Gastrocnemius medialis (tissue), 4 donors: ENCODE measurements at regions not wholly inside any gene's neighbourhood (a gene's known extent, or its start where the extent isn't known, plus 50 kb on each side); places are given as distances from the start of the nearest gene placed in this dataset.

Experiments
- ATAC-seq, 2 donors: fragments of 150-250 bp; one replicate each; pipeline ENCODE4 v1.9.1; 2016
- DNase-seq, 2 donors: peaks; one replicate each; pipeline ENCODE4 v3.0.0-alpha.2; 2019
- H3K27ac ChIP-seq, 4 donors: fragments of 200-600 bp; sonication (generic); 1 replicate in 1 of 4; 2 replicates in 3 of 4; pipeline ENCODE4 v1.5.1; 2016 to 2018; ENCODE audit warnings: mild to moderate bottlenecking in 2 of 4, moderate library complexity in 1 of 4
- H3K27me3 ChIP-seq, 3 donors: fragments of 200-600 bp; sonication (generic) in 2 of 3; 1 replicate in 1 of 3; 2 replicates in 2 of 3; pipeline versions ENCODE4 v1.5.1 to v1.6.0; 2016 to 2019; ENCODE audit warnings: mild to moderate bottlenecking in 1 of 3, moderate library complexity in 1 of 3
- H3K36me3 ChIP-seq, 2 donors: fragments of 200-600 bp; sonication (generic) in 1 of 2; one replicate each; pipeline ENCODE4 v1.5.1; 2017 to 2018
- H3K4me1 ChIP-seq, 2 donors: fragments of 200-600 bp; sonication (generic) in 1 of 2; one replicate each; pipeline ENCODE4 v1.5.1; 2016 to 2017; ENCODE audit warnings: mild to moderate bottlenecking in 2 of 2
- H3K4me3 ChIP-seq, 4 donors: fragments of 200-600 bp; sonication (generic) in 3 of 4; 1 replicate in 1 of 4; 2 replicates in 3 of 4; pipeline ENCODE4 v1.5.1; 2016 to 2019; ENCODE audit warnings: mild to moderate bottlenecking in 2 of 4
- H3K9me3 ChIP-seq, 3 donors: fragments of 200-600 bp; sonication (generic) in 2 of 3; 1 replicate in 1 of 3; 2 replicates in 2 of 3; pipeline ENCODE4 v1.5.1; 2016 to 2019
- POLR2A ChIP-seq, 2 donors: fragments of 450-650 bp; IDR thresholded peaks; one replicate each; pipeline ENCODE4 v1.6.1; 2017; ENCODE audit warnings: antibody characterized with exemption in 2 of 2, mild to moderate bottlenecking in 2 of 2, moderate library complexity in 2 of 2
- in situ Hi-C, 4 donors: fragments of 200-750 bp; cut with MboI; loops; one replicate each; pipeline versions ENCODE4 v1.15.0 to v1.8.0; 2017; ENCODE audit warnings: low sequenced_read_pairs in 4 of 4
- intact Hi-C: fragments of 100-400 bp; cut with DNase I; formaldehyde crosslinking; loops from one replicate; pipeline ENCODE4 v1.15.1; 2023; ENCODE audit warnings: low total_unique reads
- TF ChIP-seq, protein P1 (sequence below), 5 experiments: fragments of 450-650 bp in 3 of 5; fragments of 200-600 bp in 2 of 5; sonication (generic) in 2 of 5; IDR thresholded peaks in 4 of 5; conservative IDR thresholded peaks in 1 of 5; 1 replicate in 4 of 5; 2 replicates in 1 of 5; pipeline ENCODE4 v1.5.1; 2016 to 2019; ENCODE audit warnings: antibody characterized with exemption in 5 of 5, mild to moderate bottlenecking in 3 of 5, moderate library complexity in 3 of 5

DNA sequence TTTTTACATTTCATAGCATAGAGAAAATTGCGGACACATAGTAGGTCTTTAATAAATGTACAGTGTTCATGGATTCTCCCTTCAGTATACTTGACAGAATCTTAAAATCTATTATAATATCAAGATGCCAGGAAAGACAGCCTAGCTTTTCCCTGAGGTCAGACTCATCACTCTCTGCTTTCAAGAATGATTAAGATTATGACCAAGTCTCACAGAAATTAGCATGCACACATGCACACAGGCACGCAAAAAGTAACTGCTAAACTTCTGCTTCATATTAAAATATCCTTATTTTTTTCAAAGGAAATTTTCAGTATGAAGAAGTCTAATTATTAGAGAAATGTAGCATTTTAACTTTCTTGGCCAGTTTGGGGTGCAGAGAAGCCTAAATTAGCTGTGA, 493.8 kb upstream of the NECTIN3 start:
- H3K9me3 ChIP-seq: no peaks in the 10 kb centered on the region
- H3K4me3 ChIP-seq: no peak overlapping the region
- intact Hi-C loops (no loop called here), in situ Hi-C loops (no loop called here)
- ATAC-seq (no peak), DNase-seq (no peak)
- H3K27me3 ChIP-seq: no peaks in the 10 kb centered on the region
- H3K27ac ChIP-seq: no peak overlapping the region
- H3K36me3 ChIP-seq: no peaks in the 10 kb centered on the region
- no peaks in the 10 kb centered on the region for H3K4me1 ChIP-seq
- no peak for TF ChIP-seq POLR2A (IDR thresholded peaks at IDR 0.05)
- TF ChIP-seq, protein P1, sequence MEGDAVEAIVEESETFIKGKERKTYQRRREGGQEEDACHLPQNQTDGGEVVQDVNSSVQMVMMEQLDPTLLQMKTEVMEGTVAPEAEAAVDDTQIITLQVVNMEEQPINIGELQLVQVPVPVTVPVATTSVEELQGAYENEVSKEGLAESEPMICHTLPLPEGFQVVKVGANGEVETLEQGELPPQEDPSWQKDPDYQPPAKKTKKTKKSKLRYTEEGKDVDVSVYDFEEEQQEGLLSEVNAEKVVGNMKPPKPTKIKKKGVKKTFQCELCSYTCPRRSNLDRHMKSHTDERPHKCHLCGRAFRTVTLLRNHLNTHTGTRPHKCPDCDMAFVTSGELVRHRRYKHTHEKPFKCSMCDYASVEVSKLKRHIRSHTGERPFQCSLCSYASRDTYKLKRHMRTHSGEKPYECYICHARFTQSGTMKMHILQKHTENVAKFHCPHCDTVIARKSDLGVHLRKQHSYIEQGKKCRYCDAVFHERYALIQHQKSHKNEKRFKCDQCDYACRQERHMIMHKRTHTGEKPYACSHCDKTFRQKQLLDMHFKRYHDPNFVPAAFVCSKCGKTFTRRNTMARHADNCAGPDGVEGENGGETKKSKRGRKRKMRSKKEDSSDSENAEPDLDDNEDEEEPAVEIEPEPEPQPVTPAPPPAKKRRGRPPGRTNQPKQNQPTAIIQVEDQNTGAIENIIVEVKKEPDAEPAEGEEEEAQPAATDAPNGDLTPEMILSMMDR (IDR thresholded peaks at IDR 0.05 in 4 of 5, conservative IDR thresholded peaks at IDR 0.05 in 1 of 5): no peak

DNA sequence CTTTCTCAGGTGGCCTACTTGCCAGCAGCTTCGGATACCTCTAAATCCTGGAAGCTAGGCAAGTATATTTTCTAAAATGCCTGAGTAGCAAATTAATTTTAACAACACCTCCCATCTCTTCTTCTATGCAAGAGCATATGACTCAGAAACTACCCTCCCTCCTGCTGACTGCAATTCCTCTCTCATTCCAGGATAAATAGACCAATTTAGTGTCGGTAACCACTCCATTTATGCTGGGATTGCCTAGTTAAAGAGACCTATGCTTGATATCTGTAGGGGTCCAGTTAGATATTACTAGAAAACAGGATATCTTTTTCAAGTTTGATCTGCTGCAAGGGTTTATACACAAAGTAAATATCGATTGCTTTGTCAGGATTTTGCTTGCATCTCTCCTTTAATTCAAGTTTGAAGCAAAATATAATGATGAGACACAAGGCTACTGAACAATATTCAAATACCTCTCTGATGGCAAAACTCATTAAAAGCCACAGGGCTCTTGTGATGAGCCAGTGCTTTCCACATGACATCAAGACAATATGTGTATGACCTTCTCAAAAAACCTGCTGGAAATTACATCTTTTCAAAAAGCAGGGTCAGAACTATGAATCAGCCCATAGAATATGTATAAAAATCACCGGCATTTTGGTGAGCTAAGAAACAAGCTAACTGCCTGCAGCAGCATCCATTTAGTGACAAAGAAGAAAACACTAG, 491.6 kb upstream of the NECTIN3 start:
- Histone ChIP-seq H3K27me3 (no peaks in the 10 kb centered on the region), H3K27ac (no peak overlapping the region), H3K36me3 (no peaks in the 10 kb centered on the region), H3K9me3 (no peaks in the 10 kb centered on the region), H3K4me3 (no peak overlapping the region), H3K4me1 (no peaks in the 10 kb centered on the region)
- in situ Hi-C loops (no loop called here), intact Hi-C loops (no loop called here)
- no peak for DNase-seq
- no peak for ATAC-seq
- TF ChIP-seq, protein P1 (IDR thresholded peaks at IDR 0.05 in 4 of 5, conservative IDR thresholded peaks at IDR 0.05 in 1 of 5): no peak
- TF ChIP-seq POLR2A (IDR thresholded peaks at IDR 0.05): no peak

DNA sequence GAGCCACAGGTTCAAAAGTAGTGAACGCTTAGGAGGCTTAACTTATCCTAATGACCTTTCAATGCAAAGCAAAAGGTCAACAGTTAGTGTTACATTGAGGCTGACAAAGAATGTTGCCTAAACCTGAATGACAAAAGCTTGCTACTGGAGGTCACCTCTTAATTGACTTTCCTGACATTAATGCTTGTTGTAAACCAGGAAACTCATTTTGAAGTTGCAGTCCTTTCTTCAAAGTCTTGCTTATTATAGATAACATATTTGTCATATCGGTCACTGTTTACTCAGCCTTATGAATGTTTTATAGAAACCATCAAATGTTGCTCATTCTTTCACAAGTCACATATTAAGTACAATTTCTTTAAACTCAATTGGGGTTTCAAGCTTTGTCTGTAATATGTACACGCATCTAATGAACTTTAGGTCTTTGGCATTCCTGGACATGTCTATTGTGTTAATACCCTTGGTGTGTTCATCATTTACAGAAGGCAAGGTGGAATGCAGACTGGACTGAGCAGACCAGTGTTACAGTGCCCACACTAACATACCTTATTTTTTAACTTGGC, 488.2 kb upstream of the NECTIN3 start:
- H3K4me1 ChIP-seq: no peaks in the 10 kb centered on the region
- no peaks in the 10 kb centered on the region for H3K36me3 ChIP-seq
- in situ Hi-C loops (no loop called here), intact Hi-C loops (no loop called here)
- TF ChIP-seq, protein P1 (IDR thresholded peaks at IDR 0.05 in 4 of 5, conservative IDR thresholded peaks at IDR 0.05 in 1 of 5): no peak
- TF ChIP-seq POLR2A (IDR thresholded peaks at IDR 0.05): no peak
- no peak overlapping the region for H3K27ac ChIP-seq
- ATAC-seq (no peak), DNase-seq (no peak)
- no peaks in the 10 kb centered on the region for H3K27me3 ChIP-seq
- H3K9me3 ChIP-seq: no peaks in the 10 kb centered on the region
- H3K4me3 ChIP-seq: no peak overlapping the region

DNA sequence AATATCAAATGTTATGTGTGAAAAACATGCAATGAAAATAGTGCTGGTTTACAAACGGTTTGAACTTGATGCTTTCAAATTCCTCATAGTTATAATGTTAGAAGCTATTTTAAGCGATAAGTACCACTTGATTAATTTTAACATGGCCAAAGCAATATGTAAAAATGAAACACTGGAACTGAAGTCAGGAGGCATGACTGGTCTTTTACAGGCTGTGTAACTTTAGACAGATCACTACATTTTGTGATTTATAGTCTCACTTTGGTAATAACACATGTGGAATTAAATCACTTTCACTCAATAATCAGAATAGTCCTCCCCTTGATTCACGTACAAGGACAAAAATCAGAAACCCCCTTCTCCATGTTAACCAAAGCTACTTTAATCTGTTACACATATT, 482.7 kb upstream of the NECTIN3 start:
- no peaks in the 10 kb centered on the region for H3K9me3 ChIP-seq
- DNase-seq (no peak), ATAC-seq (no peak)
- H3K4me3 ChIP-seq: no peak overlapping the region
- in situ Hi-C loops (no loop called here), intact Hi-C loops (no loop called here)
- H3K4me1 ChIP-seq: no peaks in the 10 kb centered on the region
- H3K36me3 ChIP-seq: no peaks in the 10 kb centered on the region
- H3K27me3 ChIP-seq: no peaks in the 10 kb centered on the region
- no peak overlapping the region for H3K27ac ChIP-seq
- no peak for TF ChIP-seq POLR2A (IDR thresholded peaks at IDR 0.05)

DNA sequence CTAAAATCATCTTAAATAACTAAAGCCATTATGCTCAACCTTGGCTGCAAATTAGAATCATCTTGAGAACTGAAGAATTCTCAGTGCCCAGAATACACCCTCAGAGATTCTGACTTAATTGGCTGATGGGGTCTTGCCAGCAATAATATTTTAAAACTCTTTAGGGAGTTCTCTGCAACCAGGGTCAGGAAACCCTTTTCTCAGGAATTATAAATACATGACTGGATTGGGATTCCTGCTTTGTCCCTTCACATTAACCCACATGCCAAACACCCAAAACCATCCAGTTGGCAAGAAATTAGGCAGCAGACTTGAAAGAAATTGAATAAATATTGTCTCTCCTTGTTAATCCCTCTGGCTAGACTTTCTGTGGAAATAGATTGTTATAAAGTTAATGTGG, 482.3 kb upstream of the NECTIN3 start:
- H3K4me3 ChIP-seq: no peak overlapping the region
- intact Hi-C loops: no loop called here
- in situ Hi-C loops: no loop called here
- H3K9me3 ChIP-seq: no peaks in the 10 kb centered on the region
- TF ChIP-seq POLR2A (IDR thresholded peaks at IDR 0.05): no peak
- TF ChIP-seq, protein P1 (IDR thresholded peaks at IDR 0.05 in 4 of 5, conservative IDR thresholded peaks at IDR 0.05 in 1 of 5): no peak
- H3K4me1 ChIP-seq: no peaks in the 10 kb centered on the region
- no peaks in the 10 kb centered on the region for H3K36me3 ChIP-seq
- DNase-seq (no peak), ATAC-seq (no peak)
- H3K27ac ChIP-seq: no peak overlapping the region
- H3K27me3 ChIP-seq: no peaks in the 10 kb centered on the region
